SH-SY5Y (cell line): ENCODE measurements at regions not wholly inside any gene's neighbourhood (a gene's known extent, or its start where the extent isn't known, plus 50 kb on each side); places are given as distances from the start of the nearest gene placed in this dataset.

Experiments
- GATA2 ChIP-seq: IDR thresholded peaks from 2 replicates; pipeline ENCODE4 v1.6.1; 2011; ENCODE audit warnings: mild to moderate bottlenecking, low read depth, low read length
- GATA3 ChIP-seq: IDR thresholded peaks from 2 replicates; pipeline ENCODE4 v1.6.1; 2011; ENCODE audit warnings: low read depth, mild to moderate bottlenecking, low read length, moderate library complexity

- TF ChIP-seq GATA2 (no peak), GATA3 (no peak)
Measured at GRCh38 chr13:75055296-75055695, 426.7 kb downstream of the TBC1D4 start.
